HCT116 (cell line): ENCODE measurements at regions not wholly inside any gene's neighbourhood (a gene's known extent, or its start where the extent isn't known, plus 50 kb on each side); places are given as distances from the start of the nearest gene placed in this dataset.

Experiments used
- ATAC-seq: fragments of 200-7000 bp; cut with Tn5 transposase; 2 replicates; pipeline ENCODE4 v1.9.1; 2020; ENCODE audit warnings: mild to moderate bottlenecking, moderate library complexity
- BruUV-seq: library from RNA; stranded (reverse); fragments of 400-500 nt; replicated peaks from 2 replicates; lab custom pipeline; 2021; lab: Mats Ljungman, UMichigan
- CTCF ChIA-PET: fragments of 300-600 bp; sonication (Branson Sonifier 250); formaldehyde crosslinking; loops from one replicate; lab custom pipeline; 2021; ENCODE audit warnings: antibody characterized with exemption; lab: Charles Lee
- POLR2A ChIA-PET: fragments of 300-600, 350-600 bp; sonication (Branson Sonifier 250); formaldehyde crosslinking; loops from one replicate; lab custom pipeline; 2021; ENCODE audit warnings: antibody characterized with exemption; lab: Charles Lee
- RAD21 ChIA-PET, 2 experiments: fragments of 300-600 bp; sonication (Branson Sonifier 250); formaldehyde crosslinking; loops; one replicate each; lab custom pipeline; 2023; ENCODE audit warnings: low total read pairs in 2 of 2; ENCODE audit not compliant: uncharacterized antibody in 2 of 2, unreplicated experiment in 2 of 2, low non-redundant PET in 1 of 2; lab: Charles Lee
- DNase-seq: peaks from one replicate; pipeline ENCODE4 v3.0.0-alpha.2; 2010; ENCODE audit warnings: low read depth, low spot score
- H2AFZ ChIP-seq: fragments of 200-600 bp; shearing (Covaris generic), sonication (generic); 2 replicates; pipeline ENCODE4 v1.6.1; 2017; ENCODE audit warnings: low read depth, mixed run types, mixed read lengths, antibody characterized with exemption, low read length; ENCODE audit not compliant: poor library complexity, severe bottlenecking
- H3K27ac ChIP-seq: 2 replicates; pipeline ENCODE4 v1.5.1; 2012; ENCODE audit warnings: low read depth, low read length
- H3K27me3 ChIP-seq: fragments of 200-600 bp; sonication (generic); 2 replicates; pipeline ENCODE4 v1.6.1; 2016; ENCODE audit warnings: mixed run types, low read length, mixed read lengths; ENCODE audit not compliant: insufficient read depth
- H3K36me3 ChIP-seq, 2 experiments: fragments of 200-500 bp in 1 of 2; fragments of 200-600 bp in 1 of 2; sonication (Bioruptor generic) in 1 of 2; sonication (generic) in 1 of 2; 2 replicates each; pipeline versions ENCODE4 v1.5.1 to v1.6.1; 2014 to 2016; ENCODE audit warnings: low read length in 2 of 2, inconsistent platforms in 1 of 2, mixed read lengths in 1 of 2, mixed run types in 1 of 2; ENCODE audit not compliant: insufficient read depth in 2 of 2, control insufficient read depth in 1 of 2
- H3K4me1 ChIP-seq, 2 experiments: fragments of 200-600 bp in 1 of 2; sonication (generic) in 1 of 2; 2 replicates each; pipeline versions ENCODE4 v1.5.1 to v1.6.1; 2012 to 2017; ENCODE audit warnings: low read length in 2 of 2, inconsistent platforms in 1 of 2, mild to moderate bottlenecking in 1 of 2, mixed read lengths in 1 of 2, mixed run types in 1 of 2, moderate library complexity in 1 of 2; ENCODE audit not compliant: insufficient read depth in 2 of 2, control insufficient read depth in 1 of 2
- H3K4me2 ChIP-seq: fragments of 200-600 bp; sonication (generic); 2 replicates; pipeline ENCODE4 v1.6.1; 2017; ENCODE audit warnings: mixed run types, low read length, mixed read lengths
- H3K4me3 ChIP-seq, 2 experiments: fragments of 200-600 bp in 1 of 2; sonication (generic) in 1 of 2; replicated peaks in 1 of 2; 2 replicates each; pipeline ENCODE4 v1.5.1; 2011 to 2016; ENCODE audit warnings: low read length in 2 of 2, control low read depth in 1 of 2, low read depth in 1 of 2, mild to moderate bottlenecking in 1 of 2, mixed read lengths in 1 of 2, mixed run types in 1 of 2
- H3K79me2 ChIP-seq: fragments of 200-600 bp; sonication (generic); 2 replicates; pipeline ENCODE4 v1.6.1; 2017; ENCODE audit warnings: mild to moderate bottlenecking, mixed run types, low read length, moderate library complexity, mixed read lengths; ENCODE audit not compliant: insufficient read depth
- H3K9ac ChIP-seq: fragments of 200-600 bp; sonication (generic); 2 replicates; pipeline ENCODE4 v1.6.1; 2016; ENCODE audit warnings: low read length, mixed read lengths
- H3K9me2 ChIP-seq: fragments of 200-600 bp; sonication (generic), shearing (Covaris generic); 2 replicates; pipeline ENCODE4 v1.6.1; 2017; ENCODE audit warnings: mixed run types, mild to moderate bottlenecking, moderate library complexity; ENCODE audit not compliant: insufficient read depth
- H3K9me3 ChIP-seq, 2 experiments: fragments of 200-500 bp in 1 of 2; fragments of 200-600 bp in 1 of 2; sonication (Bioruptor generic) in 1 of 2; sonication (generic) in 1 of 2; 2 replicates each; pipeline ENCODE4 v1.6.1; 2014 to 2017; ENCODE audit warnings: low read length in 2 of 2, mixed read lengths in 2 of 2, inconsistent platforms in 1 of 2, low read depth in 1 of 2, mild to moderate bottlenecking in 1 of 2, mixed run types in 1 of 2, moderate library complexity in 1 of 2; ENCODE audit not compliant: control insufficient read depth in 1 of 2, insufficient read depth in 1 of 2
- H4K20me1 ChIP-seq: fragments of 200-600 bp; sonication (generic), shearing (Covaris generic); 2 replicates; pipeline ENCODE4 v1.6.1; 2017; ENCODE audit warnings: mixed run types, mild to moderate bottlenecking, moderate library complexity; ENCODE audit not compliant: insufficient read depth
- CBX3 ChIP-seq: IDR thresholded peaks from 2 replicates; pipeline ENCODE4 v1.6.1; 2012; ENCODE audit warnings: low read depth
- CTCF ChIP-seq, 3 experiments: fragments of 200-600 bp in 1 of 3; sonication (generic) in 1 of 3; IDR thresholded peaks in 2 of 3; conservative IDR thresholded peaks in 1 of 3; 2 replicates each; pipeline ENCODE4 v1.5.1; 2012 to 2017; ENCODE audit warnings: low read depth in 2 of 3, low read length in 2 of 3, antibody characterized with exemption in 1 of 3, borderline replicate concordance in 1 of 3, control low read depth in 1 of 3, mild to moderate bottlenecking in 1 of 3, mixed read lengths in 1 of 3, mixed run types in 1 of 3, moderate library complexity in 1 of 3; ENCODE audit not compliant: insufficient read depth in 1 of 3
- EGR1 ChIP-seq: IDR thresholded peaks from 2 replicates; pipeline ENCODE4 v1.6.1; 2012; ENCODE audit warnings: low read depth
- EZH2 ChIP-seq: fragments of 200-600 bp; sonication (generic); IDR thresholded peaks from 2 replicates; pipeline ENCODE4 v1.6.1; 2017; ENCODE audit warnings: antibody characterized with exemption, mixed run types
- EZH2phosphoT487 ChIP-seq: fragments of 200-600 bp; IDR thresholded peaks from 2 replicates; pipeline ENCODE4 v1.6.1; 2018; ENCODE audit warnings: antibody characterized with exemption, borderline replicate concordance
- JUND ChIP-seq: IDR thresholded peaks from 2 replicates; pipeline ENCODE4 v1.6.1; 2012
- RAD21 ChIP-seq: IDR thresholded peaks from 2 replicates; pipeline ENCODE4 v1.6.1; 2012; ENCODE audit warnings: low read depth, mild to moderate bottlenecking
- REST ChIP-seq: IDR thresholded peaks from 2 replicates; pipeline ENCODE4 v1.6.1; 2012; ENCODE audit warnings: low read depth
- SIN3A ChIP-seq: IDR thresholded peaks from 2 replicates; pipeline ENCODE4 v1.6.1; 2012; ENCODE audit warnings: low read depth
- SP1 ChIP-seq: IDR thresholded peaks from 2 replicates; pipeline ENCODE4 v1.6.1; 2012; ENCODE audit warnings: low read depth
- SRF ChIP-seq: IDR thresholded peaks from 2 replicates; pipeline ENCODE4 v1.6.1; 2012; ENCODE audit warnings: low read depth
- YY1 ChIP-seq: IDR thresholded peaks from 2 replicates; pipeline ENCODE4 v1.6.1; 2011; ENCODE audit warnings: low read length, low read depth, moderate library complexity, mild to moderate bottlenecking; ENCODE audit not compliant: insufficient replicate concordance; ENCODE audit errors: extremely low read depth
- ZBTB33 ChIP-seq: IDR thresholded peaks from 2 replicates; pipeline ENCODE4 v1.6.1; 2011; ENCODE audit warnings: mild to moderate bottlenecking, low read length, moderate library complexity; ENCODE audit not compliant: insufficient replicate concordance; ENCODE audit errors: extremely low read depth
- ZFX ChIP-seq: fragments of 450-650 bp; IDR thresholded peaks from 2 replicates; pipeline ENCODE4 v1.6.1; 2017
- intact Hi-C: fragments of 100-400 bp; cut with micrococcal nuclease; formaldehyde crosslinking; loops from 2 replicates; pipeline ENCODE4 v1.10.0; 2022

- DNase-seq, result no peak
- RAD21 ChIA-PET, result no interaction called here
- Histone ChIP-seq H3K36me3 (no peaks in the 10 kb centered on the region), H3K4me1 (no peaks in the 10 kb centered on the region), H3K9ac (no peak overlapping the region), H3K9me2 (no peaks in the 10 kb centered on the region), H4K20me1 (no peaks in the 10 kb centered on the region), H3K27me3 (no peaks in the 10 kb centered on the region), H3K4me3 (no peak overlapping the region), H2AFZ (no peak overlapping the region), H3K4me2 (no peak overlapping the region), H3K79me2 (no peaks in the 10 kb centered on the region), H3K27ac (no peak overlapping the region)
- POLR2A ChIA-PET, result no interaction called here
- BruUV-seq, result no TSS peak
- no peak for ATAC-seq
- CTCF ChIA-PET, result no interaction called here
- TF ChIP-seq CBX3 (no peak), SIN3A (no peak), EZH2 (no peak), EGR1 (no peak), YY1 (no peak), SRF (no peak), SP1 (no peak), EZH2phosphoT487 (no peak), JUND (no peak), ZFX (no peak), ZBTB33 (no peak)
- TF ChIP-seq, all 23 proteins: peak for 0
- H3K9me3 ChIP-seq, result no peaks in the 10 kb centered on the region
- intact Hi-C loops, result no loop called here
Measured at GRCh38 chr14:60589442-60589841, 59.8 kb downstream of the SIX1 start.

GRCh38 chr14:60590991-60591414, 58.3 kb downstream of the SIX1 start:
- H3K4me2 ChIP-seq, result no peak overlapping the region
- no peaks in the 10 kb centered on the region for H3K4me1 ChIP-seq
- no peak overlapping the region for H3K27ac ChIP-seq
- no peaks in the 10 kb centered on the region for H4K20me1 ChIP-seq
- no peak overlapping the region for H3K4me3 ChIP-seq
- no peaks in the 10 kb centered on the region for H3K9me2 ChIP-seq
- intact Hi-C loops, result no loop called here
- ChIA-PET RAD21 (no interaction called here), CTCF (no interaction called here), POLR2A (no interaction called here)
- DNase-seq, result no peak
- no peak overlapping the region for H2AFZ ChIP-seq
- no peaks in the 10 kb centered on the region for H3K9me3 ChIP-seq
- H3K79me2 ChIP-seq, result no peaks in the 10 kb centered on the region
- BruUV-seq, result no TSS peak
- no peaks in the 10 kb centered on the region for H3K27me3 ChIP-seq
- no peaks in the 10 kb centered on the region for H3K36me3 ChIP-seq
- H3K9ac ChIP-seq, result no peak overlapping the region
- no peak for ATAC-seq
- TF ChIP-seq RAD21 (no peak), REST (no peak), CTCF (IDR thresholded peaks at IDR 0.05 in 2 of 3, conservative IDR thresholded peaks at IDR 0.05 in 1 of 3; ENCODE audit: borderline replicate concordance in 1 of 3, insufficient read depth in 1 of 3, low read depth in 2 of 3, low read length in 2 of 3) (no peak)
